OCI-LY1 (cell line): ENCODE measurements at regions not wholly inside any gene's neighbourhood (a gene's known extent, or its start where the extent isn't known, plus 50 kb on each side); places are given as distances from the start of the nearest gene placed in this dataset.

Experiments used
- H2AFZ ChIP-seq: fragments of 200-600 bp; sonication (generic), shearing (Covaris generic); 2 replicates; pipeline ENCODE4 v1.6.0; 2014; ENCODE audit warnings: antibody characterized with exemption, mild to moderate bottlenecking, low read length
- H3F3A ChIP-seq: fragments of 200-600 bp; sonication (generic), shearing (Covaris generic); 2 replicates; pipeline ENCODE4 v1.6.0; 2014; ENCODE audit warnings: mild to moderate bottlenecking, antibody characterized with exemption, low read length, moderate library complexity; ENCODE audit not compliant: insufficient read depth
- H3K27ac ChIP-seq: fragments of 200-600 bp; sonication (generic); 2 replicates; pipeline ENCODE4 v1.5.1; 2014; ENCODE audit warnings: low read length, mixed run types, mild to moderate bottlenecking, low read depth; ENCODE audit not compliant: poor library complexity, severe bottlenecking
- H3K27me3 ChIP-seq: fragments of 200-600 bp; sonication (generic); 2 replicates; pipeline ENCODE4 v1.6.0; 2014; ENCODE audit warnings: antibody characterized with exemption, mild to moderate bottlenecking, low read length, moderate library complexity; ENCODE audit not compliant: insufficient read depth
- H3K36me3 ChIP-seq: fragments of 200-600 bp; sonication (generic); 2 replicates; pipeline ENCODE4 v1.6.1; 2014; ENCODE audit warnings: mild to moderate bottlenecking, antibody characterized with exemption, low read length, moderate library complexity, mixed read lengths; ENCODE audit not compliant: insufficient read depth
- H3K4me1 ChIP-seq: fragments of 200-600 bp; sonication (generic); 2 replicates; pipeline ENCODE4 v1.5.1; 2014; ENCODE audit warnings: mild to moderate bottlenecking, low read length, moderate library complexity; ENCODE audit not compliant: insufficient read depth, severe bottlenecking
- H3K4me2 ChIP-seq: fragments of 200-600 bp; sonication (generic), shearing (Covaris generic); 2 replicates; pipeline ENCODE4 v1.6.1; 2014; ENCODE audit warnings: low read length
- H3K4me3 ChIP-seq: fragments of 200-600 bp; sonication (generic); 2 replicates; pipeline ENCODE4 v1.5.1; 2014; ENCODE audit warnings: low read length, low read depth, mild to moderate bottlenecking, mixed read lengths; ENCODE audit not compliant: poor library complexity, severe bottlenecking
- H3K79me2 ChIP-seq: fragments of 200-600 bp; shearing (Covaris generic); 2 replicates; pipeline ENCODE4 v1.6.1; 2016; ENCODE audit warnings: mixed run types, low read length, mixed read lengths; ENCODE audit not compliant: insufficient read depth
- H3K9ac ChIP-seq: fragments of 200-600 bp; sonication (generic), shearing (Covaris generic); 2 replicates; pipeline ENCODE4 v1.6.1; 2014; ENCODE audit warnings: mild to moderate bottlenecking, low read length, mixed read lengths
- H3K9me2 ChIP-seq: fragments of 200-600 bp; sonication (generic), shearing (Covaris generic); 2 replicates; pipeline ENCODE4 v1.6.1; 2014; ENCODE audit warnings: low read depth, mild to moderate bottlenecking, low read length, mixed read lengths
- H3K9me3 ChIP-seq: fragments of 200-600 bp; shearing (Covaris generic); 2 replicates; pipeline ENCODE4 v1.6.1; 2014; ENCODE audit warnings: low read length, mixed read lengths
- H4K20me1 ChIP-seq: fragments of 200-600 bp; sonication (generic), shearing (Covaris generic); 2 replicates; pipeline ENCODE4 v1.6.0; 2016; ENCODE audit warnings: mild to moderate bottlenecking, low read length; ENCODE audit not compliant: insufficient read depth
- CTCF ChIP-seq: fragments of 200-600 bp; sonication (generic), shearing (Covaris generic); IDR thresholded peaks from 2 replicates; pipeline ENCODE4 v1.5.1; 2017; ENCODE audit warnings: mild to moderate bottlenecking, antibody characterized with exemption, low read length, moderate library complexity, mixed read lengths
- EZH2 ChIP-seq: fragments of 200-600 bp; sonication (generic), shearing (Covaris generic); IDR thresholded peaks from 2 replicates; pipeline ENCODE4 v1.8.0; 2017; ENCODE audit warnings: borderline replicate concordance, mixed run types, mild to moderate bottlenecking, antibody characterized with exemption, low read length, moderate library complexity, mixed read lengths

- Histone ChIP-seq H3K79me2 (no peaks in the 10 kb centered on the region), H3F3A (no peaks in the 10 kb centered on the region), H3K9me3 (no peaks in the 10 kb centered on the region), H3K9me2 (no peaks in the 10 kb centered on the region), H3K27ac (no peak overlapping the region), H3K27me3 (no peaks in the 10 kb centered on the region; the same call in 1 of the 2 replicates), H3K9ac (no peak overlapping the region), H3K4me3 (no peak overlapping the region), H2AFZ (no peak overlapping the region), H3K4me2 (no peak overlapping the region), H4K20me1 (no peaks in the 10 kb centered on the region), H3K36me3 (no peaks in the 10 kb centered on the region), H3K4me1 (no peaks in the 10 kb centered on the region)
- TF ChIP-seq EZH2 (no peak), CTCF (no peak)
Measured at GRCh38 chr6:15761045-15761502, 98.2 kb upstream of the DTNBP1 start.

GRCh38 chr6:15758631-15759215 is 95.9 kb upstream of the DTNBP1 start:
- H3K9ac ChIP-seq: no peak overlapping the region
- H3F3A ChIP-seq: no peaks in the 10 kb centered on the region
- no peak overlapping the region for H3K4me2 ChIP-seq
- H3K4me1 ChIP-seq: no peaks in the 10 kb centered on the region
- H3K27ac ChIP-seq: no peak overlapping the region
- no peaks in the 10 kb centered on the region for H3K27me3 ChIP-seq
- H3K4me3 ChIP-seq: no peak overlapping the region
- H3K79me2 ChIP-seq: no peaks in the 10 kb centered on the region
- no peak overlapping the region for H2AFZ ChIP-seq
- H3K36me3 ChIP-seq: no peaks in the 10 kb centered on the region
- H3K9me2 ChIP-seq: no peaks in the 10 kb centered on the region
- H4K20me1 ChIP-seq: no peaks in the 10 kb centered on the region
- no peak for TF ChIP-seq EZH2
- no peak for TF ChIP-seq CTCF
- no peaks in the 10 kb centered on the region for H3K9me3 ChIP-seq

- Histone ChIP-seq H3K9ac (no peak overlapping the region), H2AFZ (no peak overlapping the region), H3K27ac (no peak overlapping the region), H3F3A (no peaks in the 10 kb centered on the region), H3K4me2 (no peak overlapping the region), H3K27me3 (no peaks in the 10 kb centered on the region), H4K20me1 (no peaks in the 10 kb centered on the region), H3K4me3 (no peak overlapping the region), H3K9me3 (no peaks in the 10 kb centered on the region), H3K4me1 (no peaks in the 10 kb centered on the region), H3K36me3 (no peaks in the 10 kb centered on the region), H3K79me2 (no peaks in the 10 kb centered on the region), H3K9me2 (no peaks in the 10 kb centered on the region)
- no peak for TF ChIP-seq EZH2
- no peak for TF ChIP-seq CTCF
Measured at GRCh38 chr6:15755526-15755925, 92.7 kb upstream of the DTNBP1 start.
